ENCODE measurements at regions not wholly inside any gene's neighbourhood (a gene's known extent, or its start where the extent isn't known, plus 50 kb on each side); places are given as distances from the start of the nearest gene placed in this dataset.
"Not testable (repeated sequence)": the region's sequence is repeated elsewhere in the genome, so short reads cannot be mapped to it uniquely, and the experiment has no call there.

DNA sequence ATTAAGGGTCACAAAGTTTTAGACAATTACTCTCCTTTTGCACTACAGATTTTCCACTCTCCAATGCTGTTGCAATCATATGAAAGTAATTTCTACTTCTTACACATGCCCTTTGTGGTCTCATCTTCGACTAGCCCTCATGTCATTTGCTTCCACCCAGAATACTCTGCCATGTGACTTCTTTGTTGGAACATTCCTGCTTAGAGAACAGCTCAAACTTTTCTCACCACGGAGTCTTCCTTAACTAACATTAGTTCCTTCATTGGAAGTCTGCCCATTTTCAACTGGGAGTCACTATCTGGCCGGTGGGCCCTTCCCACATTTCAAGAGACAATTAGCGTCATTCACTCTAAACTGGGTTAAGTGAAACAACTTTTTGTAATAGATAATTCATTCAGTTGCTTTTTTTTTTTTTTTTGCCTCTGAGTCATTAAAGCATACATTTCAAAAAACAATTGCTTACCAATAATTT is 142.6 kb upstream of the PALMD start:
- intact Hi-C loops (cut with DNase I): no loop called here
- Histone ChIP-seq H3K36me3 (ENCODE audit: control insufficient read depth in 2 of 3, insufficient read depth in 3 of 3, low read length in 3 of 3) (no peaks in the 10 kb centered on the region), H3K4me1 (ENCODE audit: control insufficient read depth in 2 of 3, insufficient read depth in 2 of 3, low read depth in 1 of 3, low read length in 3 of 3) (no peaks in the 10 kb centered on the region), H3K27ac (ENCODE audit: low read depth in 2 of 2, low read length in 2 of 2) (no peak overlapping the region), H3K9me3 (ENCODE audit: control insufficient read depth in 2 of 3, insufficient read depth in 1 of 3, low read length in 3 of 3) (no peaks in the 10 kb centered on the region), H3K4me3 (ENCODE audit: low read length in 3 of 3) (no peak overlapping the region), H3K9ac (ENCODE audit: low read length in 3 of 3) (no peak overlapping the region), H3K27me3 (ENCODE audit: control insufficient read depth, insufficient read depth, low read length) (no peaks in the 10 kb centered on the region)
- TF ChIP-seq, protein P1, sequence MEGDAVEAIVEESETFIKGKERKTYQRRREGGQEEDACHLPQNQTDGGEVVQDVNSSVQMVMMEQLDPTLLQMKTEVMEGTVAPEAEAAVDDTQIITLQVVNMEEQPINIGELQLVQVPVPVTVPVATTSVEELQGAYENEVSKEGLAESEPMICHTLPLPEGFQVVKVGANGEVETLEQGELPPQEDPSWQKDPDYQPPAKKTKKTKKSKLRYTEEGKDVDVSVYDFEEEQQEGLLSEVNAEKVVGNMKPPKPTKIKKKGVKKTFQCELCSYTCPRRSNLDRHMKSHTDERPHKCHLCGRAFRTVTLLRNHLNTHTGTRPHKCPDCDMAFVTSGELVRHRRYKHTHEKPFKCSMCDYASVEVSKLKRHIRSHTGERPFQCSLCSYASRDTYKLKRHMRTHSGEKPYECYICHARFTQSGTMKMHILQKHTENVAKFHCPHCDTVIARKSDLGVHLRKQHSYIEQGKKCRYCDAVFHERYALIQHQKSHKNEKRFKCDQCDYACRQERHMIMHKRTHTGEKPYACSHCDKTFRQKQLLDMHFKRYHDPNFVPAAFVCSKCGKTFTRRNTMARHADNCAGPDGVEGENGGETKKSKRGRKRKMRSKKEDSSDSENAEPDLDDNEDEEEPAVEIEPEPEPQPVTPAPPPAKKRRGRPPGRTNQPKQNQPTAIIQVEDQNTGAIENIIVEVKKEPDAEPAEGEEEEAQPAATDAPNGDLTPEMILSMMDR (IDR thresholded peaks at IDR 0.05; ENCODE audit: borderline replicate concordance, extremely low read depth, insufficient read depth): no peak
- DNase-seq (no peak), FAIRE-seq (no peak)

DNA sequence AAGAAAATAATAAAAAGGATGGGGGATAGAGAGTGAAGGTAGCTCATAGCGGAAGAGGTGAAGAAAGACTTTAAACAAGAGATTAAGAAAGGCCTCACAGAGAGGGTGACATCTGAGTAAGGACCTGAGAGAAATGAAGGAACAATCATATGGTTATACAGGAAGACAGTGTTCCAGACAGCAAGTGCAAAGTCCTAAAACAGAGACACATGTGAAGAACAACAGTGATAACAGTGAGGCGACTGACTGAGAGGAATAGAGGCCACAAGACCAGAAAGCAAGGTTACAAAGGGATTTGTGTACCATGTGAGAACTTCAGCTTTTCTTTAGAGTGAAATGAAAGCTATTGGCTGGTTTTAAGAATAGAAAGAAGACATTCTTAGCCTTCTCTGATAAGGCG is 141.6 kb upstream of the PALMD start:
- no peak overlapping the region for H3K9ac ChIP-seq (ENCODE audit: low read length in 3 of 3)
- no peak overlapping the region for H3K4me3 ChIP-seq (ENCODE audit: low read length in 3 of 3)
- no peak for FAIRE-seq
- no peaks in the 10 kb centered on the region for H3K9me3 ChIP-seq (ENCODE audit: control insufficient read depth in 2 of 3, insufficient read depth in 1 of 3, low read length in 3 of 3)
- H3K36me3 ChIP-seq (ENCODE audit: control insufficient read depth in 2 of 3, insufficient read depth in 3 of 3, low read length in 3 of 3): no peaks in the 10 kb centered on the region
- no peak for DNase-seq
- intact Hi-C loops (cut with DNase I): no loop called here
- H3K27me3 ChIP-seq (ENCODE audit: control insufficient read depth, insufficient read depth, low read length): no peaks in the 10 kb centered on the region
- TF ChIP-seq, protein P1 (IDR thresholded peaks at IDR 0.05; ENCODE audit: borderline replicate concordance, extremely low read depth, insufficient read depth): no peak
- no peaks in the 10 kb centered on the region for H3K4me1 ChIP-seq (ENCODE audit: control insufficient read depth in 2 of 3, insufficient read depth in 2 of 3, low read depth in 1 of 3, low read length in 3 of 3)
- no peak overlapping the region for H3K27ac ChIP-seq (ENCODE audit: low read depth in 2 of 2, low read length in 2 of 2)

DNA sequence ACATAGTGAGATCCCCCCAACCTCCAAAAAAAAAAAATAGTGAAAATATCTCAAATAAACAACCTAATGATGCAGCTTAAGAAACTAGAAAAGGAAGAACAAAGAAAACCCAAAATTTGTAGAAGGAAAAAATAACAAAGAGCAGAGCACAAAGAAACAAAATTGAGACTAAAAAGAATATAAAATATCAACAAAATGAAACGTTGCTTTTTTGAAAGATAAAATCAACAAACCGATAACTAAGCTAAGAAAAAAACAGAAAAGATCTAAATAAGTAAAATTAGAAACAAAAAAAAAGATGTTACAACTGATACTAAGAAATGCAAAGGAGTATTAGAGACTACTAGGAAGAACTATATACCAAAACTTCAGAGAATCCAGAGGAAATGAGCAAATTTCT is 139.3 kb upstream of the PALMD start:
- no peaks in the 10 kb centered on the region for H3K9me3 ChIP-seq (ENCODE audit: control insufficient read depth in 2 of 3, insufficient read depth in 1 of 3, low read length in 3 of 3)
- TF ChIP-seq, protein P1 (IDR thresholded peaks at IDR 0.05; ENCODE audit: borderline replicate concordance, extremely low read depth, insufficient read depth): no peak
- no peaks in the 10 kb centered on the region for H3K36me3 ChIP-seq (ENCODE audit: control insufficient read depth in 2 of 3, insufficient read depth in 3 of 3, low read length in 3 of 3)
- intact Hi-C loops (cut with DNase I): no loop called here
- H3K9ac ChIP-seq (ENCODE audit: low read length in 3 of 3): no peak overlapping the region
- no peaks in the 10 kb centered on the region for H3K4me1 ChIP-seq (ENCODE audit: control insufficient read depth in 2 of 3, insufficient read depth in 2 of 3, low read depth in 1 of 3, low read length in 3 of 3)
- FAIRE-seq (no peak), DNase-seq (no peak)
- no peak overlapping the region for H3K4me3 ChIP-seq (ENCODE audit: low read length in 3 of 3)
- no peaks in the 10 kb centered on the region for H3K27me3 ChIP-seq (ENCODE audit: control insufficient read depth, insufficient read depth, low read length)
- H3K27ac ChIP-seq (ENCODE audit: low read depth in 2 of 2, low read length in 2 of 2): no peak overlapping the region

DNA sequence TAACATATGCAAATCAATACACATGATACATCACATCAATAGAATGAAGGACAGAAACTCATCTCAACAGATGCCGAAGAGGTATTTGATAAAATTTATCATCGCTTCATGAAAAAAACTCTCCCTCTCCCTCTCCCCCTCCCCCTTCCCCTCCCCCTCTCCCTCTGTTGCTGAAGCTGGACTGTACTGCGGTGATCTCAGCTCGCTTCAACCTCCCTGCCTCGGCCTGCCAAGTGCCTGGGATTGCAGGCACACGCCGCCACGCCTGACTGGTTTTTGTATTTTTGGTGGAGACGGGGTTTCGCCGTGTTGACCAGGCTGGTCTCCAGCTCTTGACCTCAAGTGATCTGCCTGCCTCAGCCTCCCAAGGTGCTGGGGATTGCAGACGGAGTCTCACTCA is 138.5 kb upstream of the PALMD start:
- H3K36me3 ChIP-seq (ENCODE audit: control insufficient read depth in 2 of 3, insufficient read depth in 3 of 3, low read length in 3 of 3); H3K4me1 ChIP-seq (ENCODE audit: control insufficient read depth in 2 of 3, insufficient read depth in 2 of 3, low read depth in 1 of 3, low read length in 3 of 3); H3K27ac ChIP-seq (ENCODE audit: low read depth in 2 of 2, low read length in 2 of 2); H3K9ac ChIP-seq (ENCODE audit: low read length in 3 of 3); DNase-seq; H3K4me3 ChIP-seq (ENCODE audit: low read length in 3 of 3); H3K27me3 ChIP-seq (ENCODE audit: control insufficient read depth, insufficient read depth, low read length); H3K9me3 ChIP-seq (ENCODE audit: control insufficient read depth in 2 of 3, insufficient read depth in 1 of 3, low read length in 3 of 3); intact Hi-C loops (cut with DNase I); FAIRE-seq: not testable (repeated sequence)

Data from kidney (tissue), 13 donors.